HG03432 (cell line): ENCODE measurements at regions not wholly inside any gene's neighbourhood (a gene's known extent, or its start where the extent isn't known, plus 50 kb on each side); places are given as distances from the start of the nearest gene placed in this dataset.
"Not testable (repeated sequence)": the region's sequence is repeated elsewhere in the genome, so short reads cannot be mapped to it uniquely, and the experiment has no call there.

Source experiments
- ATAC-seq: cut with Tn5 transposase; IDR thresholded peaks from one replicate; pipeline ENCODE4 v1.9.1; 2021; ENCODE audit warnings: mild to moderate bottlenecking, moderate library complexity; ENCODE audit not compliant: unreplicated experiment

DNA sequence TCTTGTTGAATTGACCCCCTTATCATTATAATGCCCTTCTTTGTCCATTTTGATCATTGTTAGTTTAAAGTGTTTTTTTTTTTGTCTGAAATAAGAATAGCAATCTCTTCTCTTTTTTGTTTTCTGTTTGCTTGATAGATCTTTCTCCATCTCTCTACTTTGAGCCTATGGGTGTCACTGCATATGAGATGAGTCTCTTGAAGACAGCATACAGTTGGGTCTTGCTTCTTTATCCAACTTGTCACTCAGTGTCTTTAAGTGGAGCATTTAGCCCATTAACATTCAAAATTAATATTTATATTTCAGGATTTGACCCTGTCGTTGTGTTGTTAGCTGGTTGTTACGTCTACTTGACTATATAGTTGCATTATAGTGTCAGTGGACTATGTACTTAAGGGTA is 135.4 kb downstream of the HMHB1 start:
- ATAC-seq = no peak

DNA sequence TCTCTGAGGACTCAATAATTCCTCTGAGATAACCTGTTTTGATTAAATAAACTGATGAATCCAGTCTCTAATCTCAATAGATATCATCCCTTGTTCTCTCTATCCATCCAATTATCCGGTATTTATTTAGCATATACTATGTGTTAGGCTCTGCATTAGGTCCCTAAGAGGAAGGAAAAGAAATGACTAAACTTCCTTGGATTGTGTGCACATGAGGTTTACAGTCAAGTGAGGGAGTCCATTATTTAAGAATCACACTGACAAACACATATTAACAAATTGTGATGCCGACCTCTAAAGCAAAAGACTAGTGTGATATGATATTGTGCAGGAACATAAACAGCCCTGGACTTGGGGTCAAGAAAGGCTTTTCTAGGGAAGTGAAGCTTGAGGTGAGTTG is 140.8 kb downstream of the HMHB1 start:
- ATAC-seq = no peak

DNA sequence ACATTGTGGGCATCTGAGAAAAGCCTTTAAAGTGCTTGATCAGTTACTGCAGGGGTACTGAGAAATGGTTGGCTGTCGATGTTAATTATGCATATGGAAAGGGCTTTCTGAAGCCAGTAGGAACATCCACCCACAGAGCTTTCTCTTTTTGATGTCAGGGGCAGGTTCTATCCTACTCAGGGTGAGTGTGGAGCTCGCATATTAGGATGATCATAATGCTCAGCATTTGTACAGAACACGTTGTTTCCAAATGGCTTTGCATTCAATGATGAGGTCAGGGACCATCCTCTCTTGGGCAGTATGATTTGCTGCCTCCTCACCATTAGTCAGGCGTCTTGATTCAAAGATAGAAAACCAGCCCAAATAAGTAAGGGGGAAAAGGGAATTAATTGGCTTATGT is 141.9 kb downstream of the HMHB1 start:
- ATAC-seq = no peak

DNA sequence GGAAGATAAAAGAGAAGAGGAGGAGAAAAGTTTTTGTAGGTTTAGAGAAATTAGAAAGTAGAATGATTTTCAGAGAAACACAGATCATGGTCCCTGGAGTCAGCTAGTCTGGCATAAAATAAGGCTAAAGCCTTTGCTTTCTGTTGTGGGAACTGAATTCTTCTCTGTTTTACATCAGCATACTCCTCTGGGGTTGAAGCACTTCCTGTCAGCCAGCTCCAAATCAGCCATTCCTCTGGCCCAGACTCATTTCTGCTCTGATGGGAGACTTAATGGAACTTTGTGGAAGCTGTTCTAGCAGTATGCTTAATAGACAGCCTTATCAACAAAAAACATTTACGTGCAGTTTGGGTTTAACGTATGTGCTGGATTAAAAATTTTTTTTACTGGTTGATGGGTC is 143.2 kb downstream of the HMHB1 start:
- ATAC-seq = no peak

DNA sequence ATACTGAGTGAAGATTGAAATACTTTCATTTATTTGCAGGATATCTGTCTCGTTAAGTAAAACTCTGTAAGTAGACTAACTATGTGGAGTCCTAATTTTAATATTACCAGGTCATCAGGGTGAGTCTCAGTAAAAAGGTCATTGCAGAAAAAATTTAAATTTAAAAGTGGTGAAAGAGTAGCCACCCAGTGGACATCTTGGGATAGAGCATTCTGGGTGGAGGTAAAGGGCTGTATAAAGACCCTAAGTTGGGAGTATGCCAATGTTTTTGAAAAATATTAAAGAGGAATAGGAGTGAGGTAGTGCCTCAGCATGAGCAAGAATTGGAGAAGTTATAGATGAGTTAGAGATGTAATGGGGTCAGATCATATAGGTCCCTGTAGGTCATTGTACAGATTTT is 145.5 kb downstream of the HMHB1 start:
- ATAC-seq = no peak

DNA sequence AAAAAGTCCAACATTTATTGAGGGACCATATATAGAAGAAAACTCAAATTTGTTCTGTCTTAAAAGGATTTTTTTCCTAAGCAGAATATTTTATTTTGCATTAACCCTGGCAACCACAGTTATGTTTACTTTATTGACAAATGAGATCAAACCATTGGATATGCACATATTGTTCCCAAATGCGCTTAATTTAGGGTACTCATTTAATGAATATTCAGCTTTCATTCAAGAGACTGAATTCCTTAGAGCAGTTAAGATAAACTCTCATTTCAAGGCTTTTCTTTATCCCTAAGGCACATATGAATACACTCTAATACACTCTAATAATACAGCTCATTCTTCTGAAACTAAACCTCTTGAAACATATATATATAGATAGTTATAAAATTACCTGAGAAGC is 150.2 kb downstream of the HMHB1 start:
- ATAC-seq = no peak

DNA sequence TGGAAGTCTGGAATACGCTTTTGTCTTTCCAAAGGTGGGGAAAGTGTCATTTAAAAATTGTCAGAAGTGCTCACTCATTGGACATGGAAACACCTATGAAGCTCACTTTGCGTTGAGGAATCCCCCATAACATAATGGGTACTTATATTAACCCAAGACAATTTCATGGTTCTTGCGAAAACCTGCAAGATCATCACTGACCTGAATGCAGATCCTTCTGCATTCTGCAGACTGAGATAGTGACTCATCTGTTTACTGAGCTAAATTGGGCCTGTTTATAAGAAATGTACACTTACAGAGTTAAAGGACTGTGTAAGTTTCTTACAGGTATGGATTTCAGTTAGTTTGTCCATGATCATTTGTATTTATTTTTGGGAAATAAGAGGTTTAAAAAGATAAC is 153.0 kb downstream of the HMHB1 start:
- no peak for ATAC-seq

DNA sequence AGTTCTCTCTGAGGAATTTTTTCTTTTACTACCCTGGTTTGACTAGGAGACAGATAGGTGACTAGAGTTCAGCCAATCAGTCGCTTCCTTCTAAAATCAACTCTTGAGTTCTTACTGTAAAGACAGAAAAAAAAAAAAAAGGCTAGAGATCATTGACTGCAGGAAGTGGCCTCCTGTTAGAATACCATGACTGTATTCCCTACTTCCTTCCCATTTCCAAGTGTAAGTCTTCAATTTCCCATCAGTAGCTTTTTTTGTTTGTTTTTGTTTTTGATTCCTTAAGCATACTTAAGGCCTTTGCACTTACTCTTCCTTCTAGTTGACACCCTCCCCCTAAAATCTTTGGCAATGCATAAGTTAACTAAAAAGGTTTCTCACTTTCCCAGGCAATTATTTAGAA is 154.3 kb downstream of the HMHB1 start:
- no peak for ATAC-seq

DNA sequence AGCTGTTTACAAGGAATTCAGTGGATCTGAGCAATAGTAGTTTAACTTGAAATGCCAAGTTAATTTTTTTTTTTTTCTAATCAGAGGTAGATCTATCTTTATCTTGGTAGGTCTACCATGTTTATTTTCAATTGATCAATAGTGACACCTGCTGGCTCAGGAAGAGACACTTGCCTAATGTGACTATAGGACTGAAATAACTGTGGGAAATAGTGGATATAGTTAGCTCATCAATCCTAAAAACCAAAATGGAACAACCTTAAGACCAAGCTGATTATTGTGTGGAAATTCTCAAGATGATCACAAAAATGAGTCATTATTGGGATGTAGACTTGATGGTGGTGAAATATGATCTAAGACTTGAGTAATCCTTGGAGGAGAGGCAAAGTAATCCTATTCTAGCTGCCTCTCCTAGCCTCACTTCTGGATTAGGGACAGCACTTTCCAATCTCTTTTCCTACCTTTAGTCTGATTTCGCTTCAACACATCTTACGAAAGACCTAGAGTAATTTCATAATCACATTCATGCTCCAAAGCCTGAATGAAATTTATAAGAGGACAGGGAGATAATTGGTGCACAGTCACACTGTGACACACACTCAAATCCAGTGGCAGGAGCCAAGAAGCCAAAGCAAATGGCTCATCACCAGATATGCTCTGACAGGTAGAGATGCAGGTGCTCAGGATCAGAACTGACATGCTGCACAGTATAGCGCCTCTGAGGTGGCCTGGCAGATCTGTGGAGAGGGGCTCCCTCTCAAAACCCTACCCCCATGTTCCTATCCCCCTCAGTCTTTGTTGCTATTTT is 156.3 kb downstream of the HMHB1 start:
- no peak for ATAC-seq

DNA sequence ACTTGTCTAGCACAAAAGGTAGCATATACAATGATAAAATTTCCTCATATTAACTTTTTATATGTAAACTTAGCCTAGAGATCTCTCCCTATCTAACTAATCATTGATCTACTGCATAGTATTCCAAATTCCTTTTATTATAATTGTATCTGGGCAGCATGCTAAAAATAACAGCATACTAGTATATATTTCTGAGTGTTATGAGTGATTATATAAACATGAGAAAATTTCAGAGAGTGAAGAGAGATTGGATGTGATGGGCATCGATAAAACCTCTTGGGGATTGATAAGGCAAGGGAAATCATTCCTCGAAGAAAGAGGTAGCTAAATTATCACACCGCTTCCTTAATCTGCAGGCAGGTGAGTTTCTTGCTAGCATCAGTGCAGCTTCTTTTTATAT is 158.2 kb downstream of the HMHB1 start:
- no peak for ATAC-seq

DNA sequence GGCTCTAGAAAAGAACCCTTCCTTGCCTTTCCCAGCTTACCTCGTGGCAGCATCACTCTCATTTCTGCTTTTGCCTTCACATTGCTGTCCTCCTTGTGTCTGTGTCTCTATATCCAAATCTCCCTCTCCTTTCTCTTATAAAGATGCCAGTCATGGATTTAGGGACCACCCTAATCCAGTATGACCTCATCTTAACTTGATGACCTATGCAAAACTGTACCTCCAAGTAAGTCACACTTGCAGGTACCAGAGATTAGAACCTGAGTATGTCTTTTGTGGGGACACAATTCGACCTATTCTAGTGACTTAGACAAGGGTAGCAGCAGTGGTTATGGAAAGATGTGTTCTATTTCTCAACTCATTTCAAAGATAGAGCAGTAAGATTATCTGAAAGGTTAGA is 160.1 kb downstream of the HMHB1 start:
- ATAC-seq = no peak

DNA sequence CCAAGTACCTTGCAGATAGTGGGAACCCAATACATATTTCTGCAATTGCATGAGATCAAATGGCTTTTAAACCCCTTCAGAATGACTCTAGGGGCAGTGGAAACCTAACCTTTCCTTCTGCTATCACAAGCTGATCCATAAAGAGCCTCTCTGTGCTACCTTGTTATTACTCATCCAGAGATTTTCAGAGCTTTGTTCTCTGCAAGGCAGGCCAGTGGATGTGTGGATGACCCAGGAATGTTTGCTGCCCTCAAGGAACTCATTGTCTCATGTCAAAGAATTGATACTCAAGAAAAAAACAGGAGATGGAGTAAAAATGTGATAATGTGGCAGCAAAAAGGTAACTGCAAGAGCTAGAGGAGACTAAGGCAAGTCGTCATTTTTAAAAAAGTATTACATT is 164.1 kb downstream of the HMHB1 start:
- ATAC-seq = no peak

DNA sequence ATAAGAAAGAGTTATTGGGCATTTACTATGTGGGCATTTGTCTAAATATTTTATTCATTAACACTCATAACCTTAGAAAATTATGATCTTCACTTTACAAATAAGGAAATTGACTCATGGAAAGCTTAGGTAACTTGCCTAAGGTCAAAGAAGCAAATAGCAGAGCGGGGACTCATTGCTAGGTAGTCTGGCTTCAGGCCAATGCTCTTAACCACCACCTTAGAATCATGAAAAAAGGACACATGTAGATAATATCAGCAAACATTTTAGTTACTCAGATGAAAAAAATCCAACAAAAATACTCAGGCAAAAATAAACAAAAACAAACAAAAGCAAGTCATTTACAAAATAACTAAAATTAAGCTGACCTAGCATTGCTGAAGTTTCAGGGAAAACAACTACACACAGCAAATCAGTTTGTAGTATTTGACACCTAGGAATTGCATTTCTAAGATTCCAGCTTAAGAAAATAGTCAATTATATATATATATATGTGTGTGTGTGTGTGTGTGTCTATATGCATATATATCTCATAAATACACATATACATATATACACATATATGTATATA is 166.0 kb downstream of the HMHB1 start:
- ATAC-seq = no peak

DNA sequence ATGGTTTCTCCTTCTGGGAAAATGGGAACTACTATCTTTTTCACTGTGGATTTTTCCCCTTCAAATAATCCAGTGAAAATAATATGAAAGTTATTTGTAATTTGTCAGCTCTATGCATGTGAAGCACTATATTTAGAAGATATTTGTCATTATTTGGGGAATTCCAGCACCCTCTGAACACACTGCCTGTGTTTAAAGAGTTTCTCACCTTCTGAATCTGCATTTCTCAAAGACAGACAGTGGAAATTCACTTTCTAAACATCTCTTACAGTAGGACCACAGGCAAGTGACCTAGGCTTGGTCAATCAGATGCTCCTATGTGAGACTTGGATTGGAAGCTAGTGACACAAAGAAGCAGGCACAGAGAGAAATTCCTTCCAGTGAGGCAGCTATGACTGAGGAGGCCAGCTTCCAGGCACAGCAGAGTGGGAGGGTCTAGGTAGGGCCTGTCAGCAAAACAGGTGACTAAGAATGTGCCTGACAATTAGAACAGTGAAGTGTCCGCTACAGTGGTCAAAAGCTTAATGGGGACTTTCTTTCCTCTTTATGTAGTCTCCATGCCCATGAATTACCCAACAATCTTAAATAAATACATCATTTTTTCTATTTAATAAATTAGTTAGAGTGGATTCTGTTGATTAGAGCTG is 167.2 kb downstream of the HMHB1 start:
- peak; percentile 92 for ATAC-seq

DNA sequence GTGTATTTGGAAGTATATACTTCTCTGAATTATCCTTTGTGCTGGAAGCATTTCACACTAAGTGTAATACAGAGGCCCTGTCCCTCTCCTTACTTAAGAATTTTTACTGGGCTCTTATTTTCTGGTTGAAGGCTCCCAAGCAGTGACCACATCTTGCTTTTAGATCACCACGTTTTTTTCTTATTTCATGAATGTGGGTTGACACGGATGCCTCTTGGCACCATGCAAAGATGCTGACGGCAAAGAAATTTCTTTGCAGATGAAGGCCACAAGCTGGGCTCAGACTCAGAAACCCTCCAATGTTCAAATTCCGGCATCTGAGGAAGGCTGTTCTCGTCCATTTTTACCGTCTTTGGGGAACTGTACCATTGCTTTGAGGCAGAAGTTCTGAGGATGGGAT is 168.5 kb downstream of the HMHB1 start:
- ATAC-seq = no peak

DNA sequence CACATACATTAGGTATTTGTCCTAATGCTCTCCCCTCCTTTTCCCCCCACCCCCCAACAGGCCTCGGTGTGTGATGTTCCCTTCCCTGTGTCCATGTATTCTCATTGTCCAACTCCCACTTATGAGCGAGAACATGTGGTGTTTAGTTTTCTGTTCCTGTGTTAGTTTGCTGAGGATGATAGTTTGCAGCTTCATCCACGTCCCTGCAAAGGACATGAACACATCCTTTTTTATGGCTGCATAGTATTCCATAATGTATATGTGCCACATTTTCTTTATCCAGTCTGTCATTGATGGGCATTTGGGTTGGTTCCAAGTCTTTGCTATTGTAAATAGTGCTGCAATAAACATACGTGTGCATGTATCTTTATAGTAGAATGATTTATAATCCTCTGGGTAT is 171.0 kb downstream of the HMHB1 start:
- not testable (repeated sequence) for ATAC-seq

DNA sequence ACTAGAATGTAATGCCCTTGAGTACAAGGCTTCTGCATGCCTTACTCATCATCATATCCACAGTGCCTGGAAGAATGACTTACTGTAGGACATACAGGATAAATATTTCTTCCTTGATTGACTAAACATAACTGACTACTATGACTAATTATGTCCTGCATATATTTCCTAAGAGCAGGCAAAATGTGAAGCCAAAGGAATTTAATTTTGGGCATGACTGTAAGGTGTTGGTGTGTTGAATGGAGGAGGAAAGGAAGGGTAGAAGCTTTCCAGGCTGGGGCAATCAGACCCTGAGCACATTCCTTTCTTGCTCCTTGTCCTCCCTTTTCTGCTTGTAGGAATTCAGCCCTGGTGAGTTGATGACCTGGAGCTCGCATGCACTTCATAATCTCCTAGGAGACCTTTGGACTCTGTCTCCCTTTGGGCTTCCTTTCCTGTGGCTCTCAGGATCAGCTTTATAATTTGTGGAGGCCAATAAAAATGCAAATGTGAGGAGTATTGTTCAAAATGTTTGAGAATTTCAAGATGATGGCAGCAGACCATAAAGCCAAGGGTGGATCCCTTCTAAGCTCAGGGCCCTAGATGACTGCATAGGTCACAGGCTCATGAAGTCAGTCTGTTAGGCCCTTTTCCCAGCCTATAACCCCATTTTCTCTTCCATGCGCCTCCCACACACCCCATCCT is 174.0 kb downstream of the HMHB1 start:
- no peak for ATAC-seq

DNA sequence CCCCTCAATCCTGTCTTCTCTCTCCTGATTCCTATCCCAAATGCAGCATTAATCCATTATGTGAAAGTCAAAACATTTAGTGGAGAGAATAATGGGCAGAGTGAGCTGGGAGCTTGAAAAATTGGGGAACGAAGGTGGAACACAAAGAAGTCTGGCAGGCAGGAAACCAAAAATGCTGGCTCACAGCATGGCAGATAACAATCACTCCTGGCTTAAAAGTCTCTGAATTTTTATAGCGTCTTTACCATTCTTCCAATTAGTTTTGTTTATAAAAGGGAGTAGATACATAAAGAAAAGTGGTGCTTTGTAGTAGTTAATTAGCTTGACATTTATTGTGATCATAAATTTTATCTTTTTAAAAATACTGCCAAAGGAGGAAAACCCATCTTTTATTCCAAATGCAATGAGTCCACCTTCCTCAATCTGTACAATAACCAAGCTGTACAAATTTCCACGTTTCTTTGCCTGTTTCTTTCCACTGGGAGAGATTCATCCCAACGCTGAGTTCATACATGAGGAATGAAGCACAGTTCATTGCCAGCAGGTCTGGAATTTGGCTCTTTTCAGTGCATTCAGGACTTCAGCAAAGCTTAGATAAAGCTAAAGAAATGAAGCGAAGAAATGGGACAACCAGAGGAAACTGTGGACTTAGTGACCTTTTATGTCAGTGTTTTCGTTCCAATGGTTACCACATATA is 174.7 kb downstream of the HMHB1 start:
- no peak for ATAC-seq

DNA sequence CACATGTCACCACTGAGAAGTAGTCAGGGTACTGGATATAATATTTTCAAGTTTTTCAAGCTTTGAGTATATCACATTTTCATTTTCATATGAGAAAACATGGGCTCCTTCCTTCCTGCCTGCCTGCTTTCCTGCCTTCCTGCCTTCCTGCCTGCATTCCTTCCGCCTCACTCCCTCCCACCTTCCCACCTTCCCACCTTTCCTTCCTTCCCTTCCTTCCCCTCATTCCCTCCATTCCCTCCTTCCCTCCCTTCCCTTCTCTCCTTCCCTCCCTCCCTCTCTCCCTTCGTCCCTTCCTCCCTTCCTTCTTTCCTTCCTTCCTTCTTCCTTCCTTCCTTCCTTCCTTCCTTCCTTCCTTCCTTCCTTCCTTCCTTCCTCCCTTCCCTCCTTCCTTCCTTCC is 175.3 kb downstream of the HMHB1 start:
- ATAC-seq = no peak

DNA sequence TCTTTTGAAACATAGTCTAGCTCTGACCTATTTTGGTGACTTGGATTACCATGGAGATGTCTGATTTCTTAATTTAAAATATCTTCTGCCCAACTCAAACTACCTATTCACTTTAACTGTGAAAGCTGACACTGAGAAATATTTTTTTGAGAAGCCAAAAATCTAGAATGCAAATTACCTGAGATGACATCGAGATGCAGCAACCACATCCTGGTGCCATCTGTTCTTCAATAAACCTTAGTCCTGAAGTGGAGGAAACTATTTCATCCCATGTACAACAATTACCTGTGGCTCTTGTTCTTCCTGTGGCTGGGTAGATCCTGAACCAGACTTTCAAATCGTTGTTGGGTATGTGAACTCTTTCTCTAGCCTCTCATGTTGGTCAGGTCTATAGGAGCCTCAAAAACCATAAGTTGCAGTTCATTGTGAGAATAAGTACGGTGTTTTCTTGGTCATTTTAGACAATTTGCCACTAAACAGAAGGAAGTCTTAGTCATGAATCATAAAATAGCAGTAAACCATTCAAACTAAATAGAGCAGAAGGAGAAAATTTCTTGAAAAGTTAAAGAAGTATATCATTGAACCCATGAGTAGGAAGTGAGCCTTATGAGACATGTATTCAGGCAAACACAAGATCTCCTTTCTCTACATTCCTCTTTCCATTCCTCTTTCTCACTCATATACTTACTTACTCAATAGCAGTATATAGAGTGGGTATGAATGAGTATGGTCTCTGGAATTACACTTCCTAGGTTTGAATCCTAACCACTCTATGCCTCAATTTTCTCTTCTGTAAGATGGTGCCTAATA is 176.0 kb downstream of the HMHB1 start:
- ATAC-seq = no peak
